Umbilical cord (tissue), 1 donor: ENCODE measurements at regions not wholly inside any gene's neighbourhood (a gene's known extent, or its start where the extent isn't known, plus 50 kb on each side); places are given as distances from the start of the nearest gene placed in this dataset.

Experiments
- DNase-seq: peaks from one replicate; pipeline ENCODE4 v3.0.0-alpha.2; 2015; ENCODE audit warnings: low spot score

- no peak for DNase-seq
Measured at GRCh38 chr4:141402712-141403111, 182.0 kb downstream of the ZNF330 start.

GRCh38 chr4:141403782-141404181 is 183.1 kb downstream of the ZNF330 start:
- DNase-seq, result no peak

- DNase-seq, result no peak
Measured at GRCh38 chr4:141406237-141406636, 185.5 kb downstream of the ZNF330 start.

GRCh38 chr4:141409556-141409955 is 188.9 kb downstream of the ZNF330 start:
- no peak for DNase-seq

GRCh38 chr4:141410839-141411238 is 190.1 kb downstream of the ZNF330 start:
- no peak for DNase-seq

- no peak for DNase-seq
Measured at GRCh38 chr4:141411936-141412335, 191.2 kb downstream of the ZNF330 start.

GRCh38 chr4:141413366-141413765 is 192.7 kb downstream of the ZNF330 start:
- DNase-seq, result no peak

- no peak for DNase-seq
Measured at GRCh38 chr4:141415651-141416050, 195.0 kb downstream of the ZNF330 start.

GRCh38 chr4:141416219-141416618 is 195.5 kb downstream of the ZNF330 start:
- DNase-seq, result no peak

- DNase-seq, result no peak
Measured at GRCh38 chr4:141416677-141417363, 196.1 kb downstream of the ZNF330 start.

- DNase-seq, result no peak
Measured at GRCh38 chr4:141417387-141417786, 196.7 kb downstream of the ZNF330 start.

GRCh38 chr4:141425124-141425523 is 204.4 kb downstream of the ZNF330 start:
- DNase-seq, result no peak

- no peak for DNase-seq
Measured at GRCh38 chr4:141427726-141428296, 207.1 kb downstream of the ZNF330 start.

GRCh38 chr4:141429933-141430332 is 206.4 kb upstream of the IL15 start:
- no peak for DNase-seq

- no peak for DNase-seq
Measured at GRCh38 chr4:141430686-141431085, 205.7 kb upstream of the IL15 start.

- no peak for DNase-seq
Measured at GRCh38 chr4:141432000-141432712, 204.2 kb upstream of the IL15 start.

GRCh38 chr4:141435446-141436225 is 200.7 kb upstream of the IL15 start:
- DNase-seq, result no peak

- no peak for DNase-seq
Measured at GRCh38 chr4:141439223-141439622, 197.2 kb upstream of the IL15 start.

- no peak for DNase-seq
Measured at GRCh38 chr4:141447761-141448160, 188.6 kb upstream of the IL15 start.

- no peak for DNase-seq
Measured at GRCh38 chr4:141448490-141448889, 187.9 kb upstream of the IL15 start.

GRCh38 chr4:141449927-141450326 is 186.5 kb upstream of the IL15 start:
- DNase-seq, result no peak

- no peak for DNase-seq
Measured at GRCh38 chr4:141455651-141456050, 180.7 kb upstream of the IL15 start.
